HG03442 (cell line): ENCODE measurements at regions not wholly inside any gene's neighbourhood (a gene's known extent, or its start where the extent isn't known, plus 50 kb on each side); places are given as distances from the start of the nearest gene placed in this dataset.

Experiments used
- ATAC-seq: cut with Tn5 transposase; IDR thresholded peaks from one replicate; pipeline ENCODE4 v1.9.1; 2021; ENCODE audit warnings: mild to moderate bottlenecking, moderate library complexity; ENCODE audit not compliant: unreplicated experiment

DNA sequence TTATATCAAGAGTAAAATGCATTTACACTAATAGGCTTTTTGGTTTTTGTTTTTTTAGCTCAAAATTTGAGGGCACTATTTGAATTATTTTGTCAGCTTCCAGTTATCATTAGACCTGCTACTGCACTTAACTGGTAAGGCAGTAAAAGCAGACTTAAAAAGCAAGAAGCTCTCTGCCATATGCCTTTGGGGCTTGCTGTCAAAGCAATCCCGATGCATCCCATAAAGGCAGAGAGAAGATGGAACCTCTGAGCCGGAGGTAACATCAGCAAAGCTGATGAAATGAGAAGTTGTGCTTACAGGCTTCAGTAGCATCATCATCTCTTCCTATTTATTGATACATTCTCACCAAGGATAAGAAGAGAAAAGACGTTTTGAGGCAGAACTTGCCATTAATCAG lies 1414.3 kb upstream of the CDH6 start:
- no peak for ATAC-seq

- no peak for ATAC-seq
Observed at GRCh38 chr5:29777373-29777772, 1416.1 kb upstream of the CDH6 start.

GRCh38 chr5:29770936-29771335 lies 1422.5 kb upstream of the CDH6 start:
- no peak for ATAC-seq

DNA sequence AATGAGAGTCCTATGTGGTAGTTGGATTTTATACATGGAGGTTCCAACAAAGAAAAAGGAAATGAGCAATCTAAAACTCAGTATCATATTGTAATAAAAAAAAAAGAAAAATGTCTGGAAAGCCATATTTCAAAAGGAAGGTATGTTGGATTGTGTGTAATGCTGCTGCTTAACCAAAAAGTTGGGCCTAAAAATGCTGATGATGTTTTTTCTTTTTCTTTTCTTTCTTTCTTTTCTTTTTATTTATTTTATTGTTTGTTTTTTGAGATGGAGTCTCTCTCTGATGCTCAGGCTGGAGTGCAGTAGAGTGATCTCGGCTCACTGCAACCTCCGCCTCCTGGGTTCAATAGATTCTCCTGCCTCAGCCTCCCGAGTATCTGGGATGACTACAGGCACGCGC lies 1424.0 kb upstream of the CDH6 start:
- ATAC-seq: no peak

GRCh38 chr5:29758986-29759421 lies 1434.5 kb upstream of the CDH6 start:
- ATAC-seq: no peak

DNA sequence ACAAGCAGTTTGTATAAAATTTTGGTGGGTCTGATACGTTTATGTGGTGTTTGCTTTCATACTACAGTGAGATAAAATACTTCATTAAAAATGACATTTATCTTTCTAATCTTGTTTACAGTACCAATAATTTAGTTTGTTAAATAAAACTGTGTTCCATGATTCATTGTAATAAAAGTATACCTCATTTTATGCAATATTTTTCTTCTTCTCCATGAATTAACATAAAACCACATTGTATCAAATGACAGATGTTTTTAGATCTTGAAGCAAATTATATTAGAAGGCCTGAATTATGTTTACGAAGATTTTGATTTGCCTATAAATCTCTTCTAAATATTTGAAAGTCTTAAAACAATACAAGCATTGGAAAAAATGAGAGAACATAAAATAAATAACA lies 1443.0 kb upstream of the CDH6 start:
- no peak for ATAC-seq

- no peak for ATAC-seq
Observed at GRCh38 chr5:29744618-29745017, 1448.9 kb upstream of the CDH6 start.

- ATAC-seq: no peak
Observed at GRCh38 chr5:29720954-29721353, 1472.5 kb upstream of the CDH6 start.

DNA sequence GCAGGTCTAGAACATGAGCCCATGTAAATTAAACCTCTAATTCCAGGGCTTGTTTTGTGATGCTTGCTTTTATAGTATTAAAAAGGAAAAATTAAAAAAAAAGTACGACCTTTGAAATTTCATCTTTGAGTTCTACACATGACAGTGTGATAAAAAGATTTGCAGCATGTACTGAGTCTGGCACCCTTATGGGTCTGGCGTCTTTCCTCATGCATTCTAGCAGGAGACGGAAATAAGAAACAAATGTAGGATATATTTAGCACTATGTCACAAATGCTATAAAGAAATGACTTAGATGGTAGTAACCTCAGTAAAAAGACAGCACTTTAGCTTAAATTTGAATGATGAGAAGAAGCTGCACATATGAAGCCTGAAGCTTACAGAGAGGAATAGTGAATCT lies 1474.3 kb upstream of the CDH6 start:
- ATAC-seq: no peak

DNA sequence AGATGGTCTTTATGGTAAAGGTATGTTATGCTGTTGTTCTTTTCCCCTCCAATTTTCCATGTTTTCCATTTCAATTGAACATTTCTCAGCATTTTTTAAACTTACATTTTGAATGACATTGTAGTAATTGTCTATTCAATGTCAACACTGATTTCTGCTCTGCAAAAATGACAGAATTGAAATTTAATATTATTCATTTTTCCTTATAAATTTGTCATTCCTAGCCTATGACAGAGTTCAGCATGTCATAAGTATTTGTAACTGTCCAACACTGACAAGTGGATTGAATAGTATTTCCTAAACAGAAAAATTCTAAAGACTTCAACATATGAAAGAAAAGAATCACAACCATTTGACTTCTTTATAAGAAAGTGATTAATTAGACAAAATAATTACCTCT lies 1478.3 kb upstream of the CDH6 start:
- no peak for ATAC-seq

DNA sequence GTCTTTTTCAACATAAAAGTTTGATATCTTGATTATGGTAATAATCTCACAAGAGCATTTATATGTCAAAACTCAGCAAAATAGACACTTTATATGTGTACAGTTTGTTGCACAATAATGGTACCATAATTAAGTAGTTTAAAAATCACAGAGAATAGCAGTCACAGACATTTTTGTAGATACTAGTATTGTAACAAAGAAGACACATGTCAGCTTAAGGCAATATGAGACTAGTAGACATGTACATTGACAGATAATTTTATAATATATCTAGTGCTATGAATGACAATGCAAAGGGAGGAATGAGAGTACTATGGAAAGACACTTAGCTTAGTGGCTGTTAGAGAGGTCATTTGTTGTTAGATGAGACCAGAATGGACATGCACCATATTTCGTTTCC lies 1490.6 kb upstream of the CDH6 start:
- ATAC-seq: no peak

- ATAC-seq: no peak
Observed at GRCh38 chr5:29701600-29701999, 1491.9 kb upstream of the CDH6 start.

GRCh38 chr5:29697785-29698414 lies 1495.6 kb upstream of the CDH6 start:
- ATAC-seq: no peak

- no peak for ATAC-seq
Observed at GRCh38 chr5:29697278-29697677, 1496.2 kb upstream of the CDH6 start.

DNA sequence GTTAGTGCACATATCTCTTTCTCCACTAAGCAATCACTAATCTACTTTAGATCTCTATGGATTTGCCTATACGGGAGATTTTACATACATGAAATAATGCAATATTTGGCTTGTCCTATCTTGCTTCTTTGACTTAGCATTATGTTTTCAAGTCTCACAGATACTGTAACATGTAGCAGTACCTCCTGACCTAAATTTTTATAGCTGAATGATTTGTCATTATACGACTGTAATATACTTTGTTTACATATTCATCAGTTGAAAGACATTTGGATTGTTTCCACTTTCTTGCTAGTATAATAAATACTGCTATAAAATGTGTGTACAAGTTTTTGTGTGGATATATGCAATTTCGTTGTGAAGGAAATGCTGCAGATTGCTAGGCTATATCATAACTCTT lies 1520.8 kb upstream of the CDH6 start:
- no peak for ATAC-seq

GRCh38 chr5:29662876-29663275 lies 1530.6 kb upstream of the CDH6 start:
- no peak for ATAC-seq

- no peak for ATAC-seq
Observed at GRCh38 chr5:29654954-29655353, 1538.5 kb upstream of the CDH6 start.

DNA sequence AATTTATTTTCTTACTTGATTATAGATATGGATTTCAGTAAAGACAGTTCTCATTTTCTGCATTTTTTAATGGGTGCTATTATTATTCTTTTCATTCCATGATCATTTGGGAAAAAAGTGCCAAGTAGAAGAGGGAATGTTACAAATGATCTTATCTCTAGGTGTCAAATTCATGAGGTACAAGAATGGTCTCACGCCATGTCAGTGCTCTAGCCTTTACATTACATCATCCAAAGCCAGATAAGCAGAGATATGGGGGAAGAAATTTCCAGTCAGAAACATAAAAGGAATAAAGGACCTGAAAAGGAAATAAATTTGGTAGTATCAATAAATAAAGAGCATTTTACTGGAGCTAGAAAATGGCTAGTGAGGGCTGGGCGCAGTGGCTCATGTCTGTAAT lies 1544.2 kb upstream of the CDH6 start:
- no peak for ATAC-seq

DNA sequence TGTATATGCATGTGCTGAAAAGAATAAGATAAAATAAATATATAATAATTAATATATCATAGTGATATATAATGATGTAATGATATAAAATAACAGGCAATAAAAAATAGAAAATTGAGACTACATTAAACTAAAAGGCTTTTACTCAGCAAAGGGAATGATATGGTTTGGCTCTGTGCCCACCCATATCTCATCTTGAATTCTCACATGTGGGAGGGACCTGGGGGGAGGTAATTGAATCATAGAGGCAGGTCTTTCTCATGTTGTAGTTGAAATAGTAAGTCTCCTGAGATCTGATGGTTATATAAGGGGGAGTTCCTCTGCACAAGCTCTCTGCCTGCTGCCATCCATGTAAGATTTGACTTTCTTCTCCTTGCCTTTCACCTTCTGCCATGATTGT lies 1550.9 kb upstream of the CDH6 start:
- no peak for ATAC-seq

DNA sequence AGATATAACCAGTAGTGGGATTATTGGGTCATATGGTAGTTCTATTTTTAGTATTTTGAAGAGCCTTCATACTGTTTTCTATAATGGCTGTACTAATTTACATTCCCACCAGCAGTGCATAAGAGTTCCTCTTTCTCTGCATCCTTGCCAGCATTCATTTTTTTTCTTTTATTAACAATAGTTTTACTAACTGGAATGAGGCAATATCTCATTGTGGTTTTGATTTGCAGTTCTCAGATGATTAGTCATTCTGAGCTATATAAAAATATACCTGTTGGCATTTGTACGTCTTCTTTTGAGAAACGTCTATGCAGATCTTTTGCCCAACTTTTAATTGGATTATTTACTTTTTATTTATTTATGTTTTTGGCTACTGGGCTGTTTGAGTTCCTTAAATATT lies 1579.3 kb upstream of the CDH6 start:
- ATAC-seq: no peak

GRCh38 chr5:29588236-29588635 lies 1605.2 kb upstream of the CDH6 start:
- ATAC-seq: no peak

GRCh38 chr5:29587832-29588231 lies 1605.7 kb upstream of the CDH6 start:
- no peak for ATAC-seq

- no peak for ATAC-seq
Observed at GRCh38 chr5:29568028-29568427, 1625.5 kb upstream of the CDH6 start.
